ENCODE measurements at regions not wholly inside any gene's neighbourhood (a gene's known extent, or its start where the extent isn't known, plus 50 kb on each side); places are given as distances from the start of the nearest gene placed in this dataset.

GRCh38 chr7:124130-124949 is 68.0 kb upstream of the FAM20C start:
- no peak for DNase-seq
- intact Hi-C loops (cut with DNase I): no loop called here

DNA sequence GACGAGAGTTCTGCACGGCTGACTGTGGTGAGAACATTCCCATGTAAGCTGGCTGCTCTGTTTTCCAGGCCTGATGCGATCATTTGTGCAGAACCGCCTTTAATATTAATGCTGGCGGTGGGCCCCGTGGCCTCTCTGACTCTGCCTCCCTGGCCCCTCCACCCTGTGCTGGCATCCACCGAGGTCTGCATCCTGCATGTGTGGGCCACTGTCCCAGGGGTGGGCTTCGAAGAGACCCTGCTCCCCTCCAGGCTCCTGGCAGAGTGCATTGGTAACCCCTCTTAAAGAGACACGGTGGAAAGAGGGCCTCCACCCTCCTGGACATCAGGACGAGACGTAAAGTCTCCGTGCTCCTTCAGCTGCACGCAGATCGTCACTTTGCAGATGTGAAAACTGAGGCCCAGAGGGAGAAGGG is 67.3 kb upstream of the FAM20C start:
- Histone ChIP-seq H3K27ac (no peak overlapping the region), H3K27me3 (ENCODE audit: low read depth) (no peaks in the 10 kb centered on the region), H3K4me1 (peaks cover 14% of the 10 kb centered on the region), H3K36me3 (no peaks in the 10 kb centered on the region), H3K9me3 (no peaks in the 10 kb centered on the region), H3K4me3 (no peak overlapping the region)
- no peak for TF ChIP-seq CTCF (IDR thresholded peaks at IDR 0.05)
- intact Hi-C loops (cut with DNase I): no loop called here
- ATAC-seq: no peak
- no peak for DNase-seq

More at GRCh38 chr7:124130-124949, 68.0 kb upstream of the FAM20C start:
- Histone ChIP-seq H3K4me1 (peaks cover 15% of the 10 kb centered on the region), H3K36me3 (no peaks in the 10 kb centered on the region), H3K27me3 (ENCODE audit: low read depth) (no peaks in the 10 kb centered on the region), H3K4me3 (no peak overlapping the region), H3K27ac (no peak overlapping the region), H3K9me3 (no peaks in the 10 kb centered on the region)
- ATAC-seq: no peak
- no peak for TF ChIP-seq CTCF (IDR thresholded peaks at IDR 0.05)

GRCh38 chr7:125661-126060 is 66.7 kb upstream of the FAM20C start:
- Histone ChIP-seq H3K4me1 (peaks cover 12% of the 10 kb centered on the region), H3K27me3 (ENCODE audit: low read depth) (no peaks in the 10 kb centered on the region), H3K4me3 (no peak overlapping the region), H3K36me3 (no peaks in the 10 kb centered on the region), H3K9me3 (no peaks in the 10 kb centered on the region), H3K27ac (no peak overlapping the region)
- TF ChIP-seq CTCF (IDR thresholded peaks at IDR 0.05): no peak
- intact Hi-C loops (cut with DNase I): no loop called here
- DNase-seq: no peak
- no peak for ATAC-seq

DNA sequence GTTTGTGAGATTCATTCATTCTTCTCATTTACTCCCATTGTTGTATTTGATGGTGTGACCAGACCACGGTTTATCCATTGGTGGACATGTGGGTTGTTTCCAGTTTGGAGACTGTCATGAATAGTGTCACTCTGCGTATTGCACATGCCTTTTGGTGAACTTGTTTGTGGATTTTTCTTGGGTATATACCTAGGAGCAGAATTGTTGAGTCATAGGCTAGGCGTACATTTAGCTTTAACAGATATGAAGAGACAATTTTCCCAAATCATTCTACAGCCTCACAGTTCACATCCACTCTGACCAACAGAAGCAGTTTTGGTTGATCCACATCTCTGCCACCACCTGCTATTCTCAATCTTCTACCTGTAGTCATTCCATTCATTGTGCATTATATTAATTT is 66.0 kb upstream of the FAM20C start:
- H3K9me3 ChIP-seq: no peaks in the 10 kb centered on the region
- H3K4me1 ChIP-seq: peaks cover 19% of the 10 kb centered on the region
- H3K36me3 ChIP-seq: no peaks in the 10 kb centered on the region
- no peak overlapping the region for H3K27ac ChIP-seq
- H3K27me3 ChIP-seq (ENCODE audit: low read depth): no peaks in the 10 kb centered on the region
- TF ChIP-seq CTCF (IDR thresholded peaks at IDR 0.05): no peak
- no peak for ATAC-seq
- no peak for DNase-seq
- intact Hi-C loops (cut with DNase I): no loop called here
- no peak overlapping the region for H3K4me3 ChIP-seq

DNA sequence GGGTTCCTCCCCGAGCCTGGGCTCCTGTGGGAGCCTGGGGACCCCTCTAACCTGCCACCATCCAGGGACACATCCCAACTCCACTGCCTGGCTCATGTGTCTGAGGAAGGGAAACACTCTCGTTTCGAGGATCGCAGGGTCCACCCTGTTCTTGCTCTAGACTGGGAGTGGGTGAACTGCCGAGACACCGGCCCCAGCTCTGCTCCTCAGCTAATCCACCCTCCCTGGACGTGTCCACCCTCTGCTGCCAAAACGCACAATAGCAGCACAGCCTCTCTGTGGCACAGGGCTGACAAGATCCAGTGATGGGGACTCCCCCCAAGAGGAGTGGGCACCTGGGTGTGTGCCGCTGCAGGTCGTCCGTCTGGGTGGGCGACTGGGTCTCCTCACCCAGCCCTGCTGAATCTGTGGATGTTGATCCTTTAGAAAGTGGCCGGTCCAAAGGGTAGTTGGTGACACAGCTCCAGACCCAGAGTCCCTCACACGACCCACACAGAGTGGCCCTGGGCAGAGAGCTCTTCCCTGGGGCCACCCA is 65.2 kb upstream of the FAM20C start:
- no peak overlapping the region for H3K4me3 ChIP-seq
- H3K27me3 ChIP-seq (ENCODE audit: low read depth): no peaks in the 10 kb centered on the region
- peaks cover 21% of the 10 kb centered on the region for H3K4me1 ChIP-seq
- H3K9me3 ChIP-seq: no peaks in the 10 kb centered on the region
- intact Hi-C loops (cut with DNase I): no loop called here
- ATAC-seq: no peak
- no peak for DNase-seq
- H3K36me3 ChIP-seq: no peaks in the 10 kb centered on the region
- H3K27ac ChIP-seq: no peak overlapping the region
- no peak for TF ChIP-seq CTCF (IDR thresholded peaks at IDR 0.05)

Data from lower lobe of right lung (tissue), 2 donors.